ENCODE measurements at regions not wholly inside any gene's neighbourhood (a gene's known extent, or its start where the extent isn't known, plus 50 kb on each side); places are given as distances from the start of the nearest gene placed in this dataset.
A peak's percentile ranks its signal among the peaks of the same experiment; 100 is the strongest.
"Not testable (repeated sequence)": the region's sequence is repeated elsewhere in the genome, so short reads cannot be mapped to it uniquely, and the experiment has no call there.

DNA sequence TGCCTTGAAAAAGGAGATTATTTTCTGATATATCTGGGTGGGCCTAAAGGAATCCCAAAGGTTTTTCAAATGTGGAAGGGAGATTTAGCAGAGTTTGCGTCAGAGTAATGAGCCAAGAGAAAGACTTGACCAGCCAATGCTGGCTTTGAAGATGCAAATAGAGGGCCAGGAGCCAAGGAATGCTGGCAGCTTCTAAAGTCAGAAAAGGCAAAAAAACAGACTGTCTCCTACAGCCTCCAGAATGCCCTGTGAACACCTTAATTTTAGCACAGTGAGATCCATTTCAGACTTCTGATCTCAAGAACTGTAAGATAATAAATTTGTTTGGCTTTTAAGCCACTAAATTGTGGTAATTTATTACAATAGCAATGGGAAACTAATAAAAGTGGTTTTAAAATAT lies 122.6 kb upstream of the FREM1 start:
- DNase-seq, result no peak

DNA sequence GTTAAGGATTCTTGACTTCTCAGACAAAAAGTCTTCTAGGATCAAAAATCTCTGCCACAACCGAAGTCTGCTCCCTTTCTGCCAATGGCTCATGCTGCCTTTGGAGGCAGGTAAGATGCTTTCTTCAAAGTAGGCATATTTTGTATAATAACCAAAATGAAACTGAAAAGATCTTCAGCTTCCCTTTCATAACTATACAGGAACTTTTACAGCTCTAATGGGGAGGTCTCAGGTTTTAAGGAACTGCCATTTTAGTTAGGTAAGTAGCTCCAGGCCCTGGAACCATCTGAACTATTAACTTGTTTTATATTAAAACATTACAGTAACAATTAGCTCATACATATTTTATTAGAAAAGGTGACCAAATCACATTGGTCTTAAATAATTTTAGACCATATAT lies 110.9 kb upstream of the FREM1 start:
- no peak for DNase-seq

DNA sequence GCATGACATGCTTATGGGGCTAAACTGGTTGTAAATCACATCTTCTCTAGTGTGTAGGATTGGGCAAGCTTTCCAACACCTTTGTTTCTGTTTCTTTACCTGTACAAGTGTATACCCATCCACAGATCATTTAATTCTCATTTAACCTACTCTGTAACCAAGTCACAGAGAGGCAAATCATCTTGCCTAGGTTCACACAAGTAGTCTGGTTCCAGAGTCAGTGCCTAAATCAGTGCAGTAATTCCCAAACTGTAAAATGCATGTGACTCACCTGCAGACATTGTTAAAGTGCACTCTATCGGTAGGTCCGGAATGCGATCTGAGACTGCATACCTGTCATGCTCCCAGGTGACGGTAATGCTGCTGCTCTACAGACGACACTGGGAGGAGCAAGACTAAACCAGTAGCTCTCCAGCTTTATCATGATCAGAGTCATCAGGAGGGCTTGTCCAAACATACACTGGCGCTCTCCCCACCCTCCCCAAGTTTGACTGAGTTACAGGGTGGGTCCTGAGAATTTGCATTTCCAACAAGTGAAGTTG lies 107.9 kb upstream of the FREM1 start:
- no peak for DNase-seq

DNA sequence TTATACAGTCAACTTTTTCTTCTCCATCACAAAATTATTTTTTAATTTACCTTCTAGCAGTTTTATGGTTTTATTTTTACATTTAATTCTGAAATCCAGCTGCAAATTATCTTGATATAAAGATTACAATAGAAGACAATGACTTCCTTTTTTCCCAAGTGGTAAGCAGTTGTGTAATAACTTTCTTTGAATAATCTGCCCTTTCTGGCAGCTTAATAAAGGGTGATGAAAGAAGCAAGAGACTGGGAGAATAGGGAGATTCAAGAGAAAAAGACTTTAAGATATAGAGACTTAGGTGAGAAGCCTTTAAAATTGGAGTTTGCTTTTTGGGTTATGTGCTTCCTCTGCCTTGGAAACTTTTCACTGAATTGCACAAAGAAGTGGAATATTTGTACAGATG lies 100.4 kb upstream of the FREM1 start:
- no peak for DNase-seq

DNA sequence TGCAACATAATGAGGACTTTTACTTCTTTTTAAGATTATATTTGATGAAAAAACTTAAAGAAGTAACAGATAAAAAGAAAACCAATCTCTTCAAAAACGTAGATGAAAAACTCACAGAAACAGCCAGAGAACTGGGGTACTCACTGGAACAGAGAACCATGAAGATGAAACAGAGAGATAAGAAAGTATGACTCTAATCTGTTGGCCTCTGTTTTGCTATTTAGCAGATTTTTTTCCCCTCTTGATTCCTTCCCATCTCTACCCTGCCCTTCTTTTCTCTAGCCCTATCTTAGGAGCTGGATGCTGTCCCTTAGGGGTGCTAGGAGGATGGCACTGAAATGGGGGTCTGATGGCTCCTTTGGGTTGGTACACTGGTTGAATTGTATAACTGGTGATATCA lies 97.5 kb upstream of the FREM1 start:
- no peak for DNase-seq

DNA sequence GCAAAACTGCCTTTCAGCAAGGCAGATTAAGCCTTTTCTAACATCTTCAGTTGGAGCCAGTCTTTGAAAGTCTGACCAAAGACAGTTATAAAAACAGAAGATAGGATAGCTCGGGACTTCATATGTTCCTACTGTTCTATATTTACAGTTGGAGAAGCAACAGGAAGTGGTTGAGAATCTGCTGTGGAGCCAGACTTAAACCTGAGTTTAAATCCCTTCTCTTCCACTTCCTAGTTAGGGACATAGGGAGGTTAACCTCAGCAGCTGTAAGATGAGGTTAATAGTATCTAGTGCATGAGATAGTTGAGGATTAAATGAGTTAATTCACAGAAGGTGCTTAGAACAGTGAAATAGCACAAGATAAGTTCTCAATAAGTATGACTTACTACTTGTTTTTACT lies 84.5 kb upstream of the FREM1 start:
- no peak for DNase-seq

DNA sequence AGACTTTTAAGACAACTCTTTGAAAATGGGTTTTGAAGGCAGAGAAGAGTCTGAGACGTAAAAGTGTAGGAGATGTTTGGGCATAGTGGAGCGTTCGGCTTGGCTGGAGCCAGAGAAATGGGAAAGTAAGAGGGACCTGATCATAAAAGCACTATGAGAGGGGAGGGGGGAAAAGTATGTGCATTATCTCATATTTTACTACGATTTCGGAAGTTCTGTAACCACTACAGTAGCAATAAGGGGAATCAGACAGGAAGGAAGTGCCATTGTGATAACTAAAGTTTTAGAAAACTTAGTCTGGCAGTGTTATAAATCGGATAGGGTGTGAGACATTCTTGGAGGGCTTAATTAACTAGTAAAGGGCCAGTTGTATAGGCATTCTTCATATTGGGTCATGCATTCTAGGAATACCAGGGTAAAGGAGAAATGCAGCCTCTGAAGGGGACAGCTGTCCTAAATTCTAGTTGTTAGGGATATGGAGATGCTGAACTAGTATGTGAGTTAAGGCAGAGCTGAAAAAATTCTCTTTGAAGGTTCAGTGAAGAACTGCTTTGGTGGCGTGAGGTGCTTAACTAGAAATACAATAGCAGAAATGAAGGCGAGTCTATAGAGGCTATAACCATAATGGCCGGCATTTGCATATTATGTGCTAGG lies 83.8 kb upstream of the FREM1 start:
- DNase-seq, result no peak

DNA sequence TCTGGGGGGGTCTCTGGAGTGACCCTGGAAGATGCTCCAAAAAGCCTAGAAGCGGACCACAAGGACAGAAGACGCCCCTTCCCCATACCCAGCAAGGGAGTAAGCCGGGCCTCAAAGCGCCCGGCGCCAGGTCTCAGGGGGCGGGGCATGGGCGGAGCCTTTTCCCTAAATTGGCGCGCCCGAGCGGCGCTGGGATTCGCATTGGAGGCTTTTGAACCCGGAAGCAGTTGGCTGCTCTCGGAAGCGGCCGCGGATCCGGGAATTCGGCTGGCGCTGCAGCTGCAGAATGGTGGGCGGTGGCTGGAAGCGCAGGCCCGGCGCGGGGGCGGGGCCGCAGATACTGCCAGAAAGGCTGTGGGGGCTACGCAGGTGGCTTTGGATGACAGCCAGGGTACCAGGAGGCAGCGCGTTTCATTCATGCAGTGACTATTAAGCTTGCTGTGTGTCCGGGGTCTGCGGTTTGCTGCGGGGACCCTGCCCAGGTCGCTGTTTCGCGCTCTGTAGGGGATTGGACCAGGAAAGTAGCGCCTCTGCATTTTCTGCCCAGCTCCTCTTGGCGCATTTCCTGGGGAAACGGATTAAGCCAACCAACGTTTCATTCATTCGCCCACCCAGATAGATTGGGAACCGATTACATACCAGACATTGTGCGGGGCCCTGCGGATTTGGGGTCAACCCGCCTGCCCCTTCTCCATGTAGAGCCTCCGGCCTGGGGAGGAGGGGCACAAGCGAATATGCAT lies 83.0 kb upstream of the FREM1 start:
- peak; percentile 66 for DNase-seq

DNA sequence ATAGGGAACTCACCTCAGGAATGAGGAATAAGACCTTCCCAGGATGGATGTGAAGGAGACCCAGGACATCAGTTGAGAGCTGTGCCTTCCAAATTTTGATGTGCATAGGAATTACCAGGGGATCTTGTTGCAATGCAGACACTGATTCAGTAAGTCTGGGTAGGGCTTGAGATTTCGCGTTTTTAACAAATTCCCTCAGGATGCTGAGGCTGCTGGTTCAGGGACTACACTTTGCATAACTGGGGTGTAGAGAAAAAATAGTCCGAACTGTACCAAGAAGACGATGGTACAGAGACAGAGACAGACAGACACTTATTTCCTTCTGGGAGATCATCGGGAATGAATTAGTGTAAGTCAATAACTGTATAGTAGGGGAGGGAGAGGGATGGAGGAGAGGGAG lies 82.3 kb upstream of the FREM1 start:
- DNase-seq, result no peak

DNA sequence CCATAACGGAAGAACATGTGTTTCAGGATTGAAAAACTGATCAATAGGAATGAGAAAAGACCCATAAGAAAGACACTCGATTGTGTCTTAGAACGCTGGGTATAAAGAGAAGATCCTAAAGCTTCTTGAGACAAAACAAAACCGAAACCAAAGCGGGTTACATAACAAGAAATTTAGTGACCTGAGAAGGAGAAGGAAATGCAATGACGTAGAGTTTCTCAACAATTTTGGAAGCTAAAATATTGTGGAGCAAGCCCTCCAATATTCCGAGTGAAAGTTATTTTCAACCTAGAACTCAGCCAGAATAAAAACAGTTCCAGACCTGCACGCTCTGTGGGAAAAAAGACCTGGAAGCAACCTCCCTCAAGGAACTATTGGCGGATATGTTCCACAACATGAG lies 81.9 kb upstream of the FREM1 start:
- DNase-seq, result no peak

DNA sequence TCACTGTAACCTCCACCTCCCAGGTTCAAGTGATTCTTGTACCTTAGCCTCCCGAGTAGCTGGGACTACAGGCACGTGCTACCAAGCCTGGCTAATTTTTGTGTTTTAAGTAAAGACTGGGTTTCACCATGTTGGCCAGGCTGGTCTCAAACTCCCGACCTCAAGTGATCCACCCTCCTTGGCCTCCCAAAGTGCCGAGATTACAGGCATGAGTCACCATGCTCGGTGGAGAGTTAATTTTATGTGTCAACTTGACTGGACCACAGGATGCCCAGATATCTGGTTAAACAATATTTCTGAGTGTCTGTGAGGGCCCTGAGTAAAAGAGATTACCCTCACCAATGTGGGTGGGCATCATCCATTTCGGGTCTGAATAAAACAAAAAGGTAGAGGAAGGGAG lies 80.4 kb upstream of the FREM1 start:
- not testable (repeated sequence) for DNase-seq

DNA sequence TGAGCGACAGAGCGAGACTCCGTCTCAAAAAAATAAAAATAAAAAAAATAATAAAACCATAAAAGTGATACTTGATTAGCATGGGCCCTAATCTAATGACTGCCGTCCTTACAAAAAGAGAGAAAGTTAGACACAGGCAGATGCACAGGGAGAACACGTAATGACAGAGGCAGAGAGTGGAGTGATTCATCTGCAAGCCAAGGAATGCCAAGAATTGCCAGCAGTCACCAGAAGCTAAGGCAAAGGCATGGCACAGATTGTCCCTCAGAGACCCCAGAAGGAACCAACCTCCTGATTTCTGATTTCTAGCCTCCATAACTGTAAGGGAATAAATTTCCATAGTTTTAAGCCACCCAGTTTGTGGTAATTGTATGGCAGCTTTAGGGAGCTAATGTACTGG lies 79.6 kb upstream of the FREM1 start:
- DNase-seq, result no peak

DNA sequence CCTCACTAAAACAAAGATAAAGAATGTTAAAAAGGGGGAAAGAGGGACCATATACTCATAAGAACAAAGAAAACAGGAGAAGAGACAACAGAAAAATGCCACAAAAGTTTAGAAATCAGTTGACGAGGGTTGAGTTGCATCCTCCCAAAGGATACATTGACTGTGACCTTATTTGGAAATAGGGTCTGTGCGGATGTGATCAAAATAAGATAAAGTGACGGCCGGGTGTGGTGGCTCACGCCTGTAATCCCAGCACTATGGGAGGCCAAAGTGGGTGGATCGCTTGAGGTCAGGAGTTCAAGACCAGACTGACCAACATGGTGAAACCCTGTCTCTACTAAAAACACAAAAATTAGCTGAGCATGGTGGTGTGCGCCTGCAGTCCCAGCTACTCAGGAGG lies 79.1 kb upstream of the FREM1 start:
- DNase-seq, result not testable (repeated sequence)

DNA sequence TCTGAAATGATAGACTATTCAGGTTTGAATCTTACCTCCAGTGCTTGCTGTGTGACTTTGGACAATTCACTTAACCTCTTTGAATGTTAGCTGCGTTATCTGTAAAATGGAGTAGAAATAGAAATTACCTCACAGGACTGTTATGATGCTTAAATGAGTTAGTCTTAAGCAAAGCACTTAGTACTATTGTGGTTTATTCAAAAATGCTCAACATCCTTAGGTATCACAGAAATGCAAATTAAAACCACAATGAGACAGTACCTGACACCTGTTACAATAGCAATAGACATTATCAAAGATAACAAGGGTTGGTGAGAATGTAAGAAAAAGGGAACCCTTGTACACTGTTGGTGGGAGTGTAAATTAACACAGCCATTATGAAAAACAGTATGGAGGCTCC lies 77.6 kb upstream of the FREM1 start:
- no peak for DNase-seq

DNA sequence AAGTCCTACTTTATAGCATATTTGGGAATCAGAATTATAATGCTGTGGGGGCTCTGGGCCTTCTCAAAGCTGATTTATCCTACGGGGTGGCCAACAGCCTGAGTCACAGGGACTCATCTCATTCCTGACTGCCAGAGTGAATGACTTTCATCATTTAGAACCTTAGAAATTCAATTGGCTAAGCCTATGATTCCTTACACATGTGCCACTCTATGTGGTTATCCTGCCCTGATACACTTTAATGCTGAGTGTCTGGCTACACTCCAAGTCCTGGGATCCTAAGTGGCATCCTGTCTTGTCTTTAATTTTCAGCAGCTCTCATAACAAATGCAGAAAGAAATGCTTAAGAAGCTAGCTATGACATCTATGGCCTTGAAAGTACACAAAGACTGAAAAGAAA lies 75.2 kb upstream of the FREM1 start:
- no peak for DNase-seq

DNA sequence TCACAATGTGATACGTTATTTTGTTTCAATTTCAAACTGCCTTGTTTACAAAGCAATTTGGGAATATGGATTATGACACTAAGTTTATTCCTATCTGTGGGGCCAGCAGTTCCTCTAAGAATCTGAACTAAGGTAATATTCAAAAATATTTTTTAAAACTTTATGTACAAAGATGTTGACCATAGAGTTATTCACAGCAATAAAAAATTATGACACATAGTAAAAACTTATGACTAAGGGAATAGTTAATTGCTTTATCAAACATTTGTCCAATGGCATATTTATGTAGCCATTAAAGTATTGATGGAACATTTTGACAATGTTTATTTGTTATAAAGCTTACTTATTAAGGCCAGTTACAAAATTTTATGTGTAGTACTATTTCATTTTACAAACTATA lies 73.4 kb upstream of the FREM1 start:
- DNase-seq, result no peak

DNA sequence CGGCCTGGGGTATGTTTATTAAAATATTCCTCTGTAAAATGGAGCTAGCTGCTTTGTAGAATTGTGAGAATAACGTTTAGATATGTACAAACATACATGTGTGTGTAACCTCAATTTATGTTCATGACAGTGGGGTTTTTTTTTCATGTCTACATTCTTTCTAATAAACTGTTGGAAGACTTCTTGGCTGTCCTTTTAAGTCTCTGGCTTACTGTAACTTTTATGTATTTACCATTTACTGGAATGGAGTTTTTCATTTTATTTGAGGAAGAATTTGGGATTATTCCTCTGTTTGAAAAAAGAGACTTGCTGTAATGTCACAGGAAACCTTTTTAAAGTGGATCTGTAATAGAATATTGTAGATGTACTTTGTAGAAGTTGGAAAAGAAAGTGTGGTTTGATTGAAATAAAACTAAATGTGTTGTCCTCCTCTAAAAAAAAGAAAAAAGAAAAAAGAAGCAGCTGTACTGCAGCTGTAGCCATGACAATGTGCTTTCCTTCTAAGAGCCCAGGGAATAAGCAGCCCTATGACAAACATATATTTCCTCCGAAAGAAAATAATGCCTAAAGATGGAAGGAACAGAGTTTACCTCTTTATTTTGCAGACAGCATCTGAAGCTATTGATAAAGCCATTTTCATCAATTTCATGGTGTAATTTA lies 71.2 kb upstream of the FREM1 start:
- DNase-seq, result no peak

DNA sequence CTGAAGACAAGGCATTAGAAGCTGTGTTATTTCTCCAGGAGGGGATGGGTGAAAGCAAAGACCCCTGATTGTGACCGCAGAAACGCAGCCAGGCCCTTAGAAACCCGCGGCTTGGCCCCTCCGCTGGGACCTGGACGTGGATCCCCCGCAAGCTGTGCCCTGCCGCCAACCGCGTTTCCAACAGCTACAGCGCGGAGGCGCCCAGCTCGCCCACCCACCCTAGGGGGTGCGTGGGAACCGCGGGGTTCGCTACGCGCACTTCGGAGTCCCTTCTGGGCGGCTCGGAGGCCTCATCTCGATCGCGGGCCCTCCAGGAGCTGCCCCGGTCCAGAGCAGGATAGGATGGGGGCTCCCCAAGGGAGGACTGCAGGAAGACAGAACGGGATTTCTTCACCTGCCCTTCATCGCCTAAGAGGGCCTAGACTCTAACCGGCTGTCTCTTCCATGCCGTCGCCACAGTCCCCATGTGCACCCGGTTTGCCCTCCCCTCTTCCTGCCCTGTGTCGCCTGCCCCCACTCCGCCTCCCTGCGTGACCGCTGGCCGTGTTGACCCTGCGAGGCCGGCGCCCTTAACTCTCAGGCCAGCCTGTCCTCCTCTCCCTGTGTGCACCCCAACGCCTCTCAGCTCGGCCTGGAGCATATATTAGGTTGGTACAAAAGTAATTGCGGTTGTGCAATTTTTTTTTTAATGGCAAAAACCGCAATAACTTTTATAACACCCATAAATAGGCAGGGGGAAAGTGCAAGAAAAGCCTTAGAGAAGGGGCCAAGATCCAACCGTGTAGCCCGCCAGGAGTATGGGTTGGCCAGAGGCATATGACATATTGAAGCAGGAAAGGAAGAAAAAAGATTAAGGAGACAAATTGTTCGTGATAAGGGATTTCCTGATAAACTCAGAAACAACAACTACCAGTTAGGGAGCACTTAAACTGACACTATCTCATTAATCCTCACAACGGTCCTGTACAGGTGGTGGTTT lies 68.1 kb upstream of the FREM1 start:
- no peak for DNase-seq

DNA sequence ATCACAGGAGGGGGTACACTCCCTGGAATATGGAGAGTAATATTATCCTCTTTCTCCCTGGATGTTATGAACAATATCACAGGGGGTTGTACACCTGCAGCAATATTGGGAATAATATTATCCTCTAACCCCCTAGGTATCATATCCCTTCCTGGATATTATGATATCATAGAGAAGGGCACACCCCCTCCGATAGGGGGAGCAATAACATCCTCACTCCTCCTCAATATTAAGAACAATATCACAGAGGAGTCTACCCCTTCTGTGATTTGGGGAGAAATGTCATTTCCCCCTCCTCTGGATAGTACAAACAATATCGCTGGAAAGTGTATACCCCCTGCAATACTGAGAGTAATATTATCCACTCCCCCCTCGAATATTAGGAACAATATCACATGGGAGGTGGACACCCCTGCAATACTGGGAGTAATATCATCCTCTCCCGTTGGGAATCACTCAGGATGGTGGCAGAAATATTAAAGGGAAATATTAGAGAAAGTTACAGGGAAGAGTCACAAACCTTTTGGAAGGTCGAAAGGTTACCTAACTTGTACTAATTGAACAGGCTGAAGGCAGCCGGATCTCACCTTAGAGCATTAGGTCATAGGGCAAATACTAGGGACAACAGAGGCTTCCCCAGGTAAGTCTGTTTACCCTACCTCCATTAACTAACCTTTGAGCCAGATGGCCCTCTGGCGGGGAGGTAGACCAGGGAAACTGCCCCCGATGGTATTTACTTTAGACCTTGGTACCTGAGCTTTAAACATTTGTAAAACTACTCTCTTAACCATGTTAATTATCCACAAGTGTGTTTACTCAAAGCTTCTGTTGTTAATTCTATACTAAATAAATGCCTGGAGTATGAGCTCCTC lies 57.5 kb upstream of the FREM1 start:
- DNase-seq, result no peak

DNA sequence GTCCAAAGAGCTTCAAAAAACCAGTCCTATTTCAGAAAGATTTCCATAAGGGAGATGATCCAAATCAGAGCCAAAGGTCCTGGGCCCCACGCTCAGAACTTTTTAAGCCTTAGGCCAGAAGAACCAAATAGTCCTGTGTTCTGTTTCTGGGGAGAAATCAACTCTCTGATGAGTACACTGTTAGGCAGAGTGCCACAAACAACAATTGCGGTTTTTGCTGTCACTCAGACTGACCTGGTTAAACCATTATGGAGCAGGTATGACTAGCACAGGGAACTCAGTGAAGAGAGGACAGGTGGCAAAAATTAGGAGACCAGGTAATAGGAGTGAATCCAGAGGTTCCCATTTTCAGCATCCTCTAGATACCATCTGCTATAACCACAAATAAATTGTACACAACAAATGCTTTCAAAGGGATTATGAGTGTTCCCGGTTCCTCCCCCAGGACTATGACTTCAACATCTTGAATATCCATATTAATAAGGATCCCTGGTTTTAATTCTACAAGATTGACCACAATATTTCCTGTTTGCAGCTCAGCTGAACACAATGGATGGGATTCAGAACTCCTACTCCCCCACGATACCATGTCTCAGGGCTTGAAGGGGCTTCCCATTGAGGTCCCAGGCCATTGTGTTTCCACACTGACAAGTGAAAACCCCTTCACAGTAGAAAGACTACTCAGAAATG lies 52.1 kb upstream of the FREM1 start:
- no peak for DNase-seq

DNA sequence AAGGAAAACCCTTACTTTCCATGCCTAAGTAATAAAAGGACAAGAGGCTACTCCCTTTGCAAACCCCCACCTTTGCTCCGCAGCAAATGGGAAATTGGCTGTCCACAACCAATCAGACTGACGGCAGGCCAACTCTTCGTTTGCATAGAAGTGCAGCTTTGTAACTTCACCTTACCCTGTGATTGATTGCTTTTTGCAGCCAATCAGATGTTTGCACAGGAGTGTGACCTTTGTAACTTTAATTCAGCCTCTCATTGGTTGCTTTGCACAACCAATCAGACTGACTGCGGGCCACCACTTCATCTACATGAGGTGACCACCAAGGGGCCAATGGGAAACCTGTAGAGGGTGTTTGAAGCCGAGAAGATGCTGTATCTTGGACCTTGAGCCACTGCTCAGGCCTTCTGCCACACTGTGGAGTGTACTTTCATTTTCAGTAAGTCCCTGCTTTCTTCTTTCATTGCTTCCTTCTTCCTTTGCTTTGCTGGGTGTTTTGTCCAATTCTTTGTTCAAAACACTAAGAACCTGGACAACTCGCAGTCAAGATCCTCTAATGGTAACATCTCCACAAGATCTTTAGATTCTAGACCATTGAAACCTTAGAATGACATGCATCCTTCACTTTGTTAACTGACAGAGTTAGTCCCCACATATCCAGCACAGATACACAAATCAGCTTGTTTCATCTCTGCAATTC lies 51.3 kb upstream of the FREM1 start:
- no peak for DNase-seq
